ENCODE measurements at regions not wholly inside any gene's neighbourhood (a gene's known extent, or its start where the extent isn't known, plus 50 kb on each side); places are given as distances from the start of the nearest gene placed in this dataset.

- Mint-ChIP-seq H3K4me3 (no peak overlapping the region), H3K9me3 (peaks cover 2% of the 10 kb centered on the region), H3K27ac (no peak overlapping the region), H3K4me1 (ENCODE audit: low read depth) (no peaks in the 10 kb centered on the region), H3K27me3 (no peaks in the 10 kb centered on the region), H3K36me3 (ENCODE audit: low read depth) (no peaks in the 10 kb centered on the region)
- CTCF ChIA-PET = no interaction called here
- POLR2A ChIA-PET = no interaction called here
- no peak for ATAC-seq (ENCODE audit: poor library complexity)
- Histone ChIP-seq H3K4me1 (ENCODE audit: insufficient read depth, low read length) (no peaks in the 10 kb centered on the region), H3K36me3 (ENCODE audit: insufficient read depth, low read length) (no peaks in the 10 kb centered on the region), H3K4me3 (ENCODE audit: low read length) (no peak overlapping the region), H3K9me3 (ENCODE audit: control insufficient read depth in 1 of 2, insufficient read depth in 1 of 2, low read length in 2 of 2) (no peaks in the 10 kb centered on the region), H3K27me3 (ENCODE audit: control insufficient read depth in 1 of 2, insufficient read depth in 2 of 2, low read length in 2 of 2) (no peaks in the 10 kb centered on the region), H3K27ac (ENCODE audit: low read depth in 1 of 2, low read length in 2 of 2) (no peak overlapping the region)
- intact Hi-C loops (cut with DNase I, micrococcal nuclease) = no loop called here
- TF ChIP-seq, protein P1, sequence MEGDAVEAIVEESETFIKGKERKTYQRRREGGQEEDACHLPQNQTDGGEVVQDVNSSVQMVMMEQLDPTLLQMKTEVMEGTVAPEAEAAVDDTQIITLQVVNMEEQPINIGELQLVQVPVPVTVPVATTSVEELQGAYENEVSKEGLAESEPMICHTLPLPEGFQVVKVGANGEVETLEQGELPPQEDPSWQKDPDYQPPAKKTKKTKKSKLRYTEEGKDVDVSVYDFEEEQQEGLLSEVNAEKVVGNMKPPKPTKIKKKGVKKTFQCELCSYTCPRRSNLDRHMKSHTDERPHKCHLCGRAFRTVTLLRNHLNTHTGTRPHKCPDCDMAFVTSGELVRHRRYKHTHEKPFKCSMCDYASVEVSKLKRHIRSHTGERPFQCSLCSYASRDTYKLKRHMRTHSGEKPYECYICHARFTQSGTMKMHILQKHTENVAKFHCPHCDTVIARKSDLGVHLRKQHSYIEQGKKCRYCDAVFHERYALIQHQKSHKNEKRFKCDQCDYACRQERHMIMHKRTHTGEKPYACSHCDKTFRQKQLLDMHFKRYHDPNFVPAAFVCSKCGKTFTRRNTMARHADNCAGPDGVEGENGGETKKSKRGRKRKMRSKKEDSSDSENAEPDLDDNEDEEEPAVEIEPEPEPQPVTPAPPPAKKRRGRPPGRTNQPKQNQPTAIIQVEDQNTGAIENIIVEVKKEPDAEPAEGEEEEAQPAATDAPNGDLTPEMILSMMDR (IDR thresholded peaks at IDR 0.05) = no peak
- DNase-seq = no peak
Measured at GRCh38 chr2:76501641-76502040, 790.9 kb upstream of the GCFC2 start.

DNA sequence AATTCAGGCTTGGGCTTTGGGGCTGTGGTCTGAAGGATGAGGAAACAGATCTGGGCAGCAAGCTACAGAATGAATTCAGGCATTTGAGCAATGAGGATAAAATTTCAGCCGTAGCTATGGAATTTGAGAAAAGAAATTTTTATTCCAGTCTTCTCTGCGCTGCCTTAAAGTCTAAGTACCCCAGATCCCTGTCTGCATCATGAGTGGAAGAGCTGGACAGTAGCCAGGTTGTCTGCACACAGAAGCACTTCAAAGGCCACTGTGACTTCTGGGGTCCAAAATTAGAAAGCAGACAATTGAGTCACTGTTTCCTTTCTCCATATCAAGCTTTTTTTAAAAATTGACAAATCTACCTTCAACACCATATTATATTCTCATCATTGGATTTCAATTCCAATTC is 787.6 kb upstream of the GCFC2 start:
- POLR2A ChIA-PET = no interaction called here
- Mint-ChIP-seq H3K4me1 (ENCODE audit: low read depth) (no peaks in the 10 kb centered on the region), H3K27ac (no peak overlapping the region), H3K27me3 (no peaks in the 10 kb centered on the region), H3K36me3 (ENCODE audit: low read depth) (no peaks in the 10 kb centered on the region), H3K4me3 (no peak overlapping the region), H3K9me3 (peaks cover 2% of the 10 kb centered on the region)
- DNase-seq = no peak
- CTCF ChIA-PET = no interaction called here
- Histone ChIP-seq H3K27ac (ENCODE audit: low read depth in 1 of 2, low read length in 2 of 2) (no peak overlapping the region), H3K36me3 (ENCODE audit: insufficient read depth, low read length) (no peaks in the 10 kb centered on the region), H3K27me3 (ENCODE audit: control insufficient read depth in 1 of 2, insufficient read depth in 2 of 2, low read length in 2 of 2) (no peaks in the 10 kb centered on the region), H3K4me1 (ENCODE audit: insufficient read depth, low read length) (no peaks in the 10 kb centered on the region), H3K9me3 (ENCODE audit: control insufficient read depth in 1 of 2, insufficient read depth in 1 of 2, low read length in 2 of 2) (no peaks in the 10 kb centered on the region), H3K4me3 (ENCODE audit: low read length) (no peak overlapping the region)
- intact Hi-C loops (cut with DNase I, micrococcal nuclease) = no loop called here
- TF ChIP-seq, protein P1 (IDR thresholded peaks at IDR 0.05) = no peak
- ATAC-seq (ENCODE audit: poor library complexity) = no peak

GRCh38 chr2:76491503-76491902 is 780.8 kb upstream of the GCFC2 start:
- Histone ChIP-seq H3K27me3 (ENCODE audit: control insufficient read depth in 1 of 2, insufficient read depth in 2 of 2, low read length in 2 of 2) (no peaks in the 10 kb centered on the region), H3K27ac (ENCODE audit: low read depth in 1 of 2, low read length in 2 of 2) (no peak overlapping the region), H3K36me3 (ENCODE audit: insufficient read depth, low read length) (no peaks in the 10 kb centered on the region), H3K9me3 (ENCODE audit: control insufficient read depth in 1 of 2, insufficient read depth in 1 of 2, low read length in 2 of 2) (peaks cover 0 to 4% of the 10 kb centered on the region in 2 experiments), H3K4me3 (ENCODE audit: low read length) (no peak overlapping the region), H3K4me1 (ENCODE audit: insufficient read depth, low read length) (no peaks in the 10 kb centered on the region)
- DNase-seq = no peak
- TF ChIP-seq, protein P1 (IDR thresholded peaks at IDR 0.05) = no peak
- POLR2A ChIA-PET = no interaction called here
- Mint-ChIP-seq H3K4me3 (no peak overlapping the region), H3K27ac (no peak overlapping the region), H3K36me3 (ENCODE audit: low read depth) (no peaks in the 10 kb centered on the region), H3K4me1 (ENCODE audit: low read depth) (no peaks in the 10 kb centered on the region), H3K27me3 (no peaks in the 10 kb centered on the region), H3K9me3 (peaks cover 7% of the 10 kb centered on the region)
- intact Hi-C loops (cut with DNase I, micrococcal nuclease) = no loop called here
- CTCF ChIA-PET = no interaction called here
- ATAC-seq (ENCODE audit: poor library complexity) = no peak
